ENCODE measurements at regions not wholly inside any gene's neighbourhood (a gene's known extent, or its start where the extent isn't known, plus 50 kb on each side); places are given as distances from the start of the nearest gene placed in this dataset.
"Not testable (repeated sequence)": the region's sequence is repeated elsewhere in the genome, so short reads cannot be mapped to it uniquely, and the experiment has no call there.

GRCh38 chr9:118670011-118670953 is 699.0 kb downstream of the BRINP1 start:
- DNase-seq: no peak

DNA sequence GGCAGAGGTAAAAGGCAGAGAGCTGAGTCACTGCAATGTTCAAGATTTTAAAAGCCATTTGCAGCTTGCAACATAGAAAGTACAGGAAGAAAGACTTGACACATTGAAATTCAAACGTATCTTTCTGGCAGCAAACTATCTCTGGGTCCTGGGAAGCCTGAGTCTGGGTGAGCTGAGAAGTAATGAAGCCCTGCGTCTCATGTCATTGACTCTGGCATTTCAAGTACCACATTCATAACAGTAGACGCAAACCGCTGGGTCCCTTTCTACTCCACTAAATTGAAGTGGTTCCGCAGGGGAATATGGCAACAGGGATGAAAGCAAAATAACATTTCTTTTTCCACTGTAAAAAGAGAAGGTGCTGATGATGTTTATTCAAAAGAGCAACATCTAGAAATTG is 694.3 kb downstream of the BRINP1 start:
- DNase-seq: no peak

- not testable (repeated sequence) for DNase-seq
Observed at GRCh38 chr9:118677936-118678653, 691.1 kb downstream of the BRINP1 start.

DNA sequence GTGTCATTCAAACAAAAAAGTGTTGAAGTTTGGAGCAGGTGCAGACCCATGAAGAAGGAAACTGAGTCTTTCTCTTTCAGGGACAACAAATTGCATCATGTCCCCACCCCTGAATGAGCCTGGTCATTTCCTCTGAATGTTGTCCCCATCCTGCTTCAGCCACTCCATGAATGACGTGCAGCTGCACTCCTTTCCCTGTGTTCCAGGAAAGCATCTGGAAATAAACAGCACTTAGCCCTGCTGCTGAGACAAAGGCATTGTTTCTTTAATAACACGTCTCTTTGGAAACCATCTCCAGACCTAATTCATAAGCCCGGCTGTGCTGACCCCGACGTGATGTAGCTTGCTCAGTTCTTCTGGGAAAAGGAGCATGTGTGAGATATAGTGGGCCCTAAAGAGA is 682.3 kb downstream of the BRINP1 start:
- no peak for DNase-seq

GRCh38 chr9:118689280-118689679 is 680.0 kb downstream of the BRINP1 start:
- no peak for DNase-seq

DNA sequence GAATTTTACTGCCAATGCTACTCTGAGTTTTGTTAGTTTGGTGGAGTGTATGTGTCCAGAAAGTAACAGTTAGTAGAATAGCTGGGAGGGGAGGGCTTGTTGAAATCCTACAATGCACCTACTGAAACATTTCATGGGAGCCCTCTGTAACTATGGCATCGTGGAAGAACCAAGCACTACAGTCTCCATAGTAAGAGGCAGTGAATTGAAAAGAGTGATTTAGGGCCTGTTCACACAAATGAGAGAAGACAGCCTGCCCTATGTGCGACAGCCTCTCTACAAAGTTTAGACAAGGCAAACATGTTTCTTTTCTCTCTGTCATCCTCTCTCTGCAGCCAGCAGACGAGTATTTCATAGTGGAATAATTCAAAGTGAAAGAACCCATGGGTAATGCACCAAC is 676.6 kb downstream of the BRINP1 start:
- no peak for DNase-seq

DNA sequence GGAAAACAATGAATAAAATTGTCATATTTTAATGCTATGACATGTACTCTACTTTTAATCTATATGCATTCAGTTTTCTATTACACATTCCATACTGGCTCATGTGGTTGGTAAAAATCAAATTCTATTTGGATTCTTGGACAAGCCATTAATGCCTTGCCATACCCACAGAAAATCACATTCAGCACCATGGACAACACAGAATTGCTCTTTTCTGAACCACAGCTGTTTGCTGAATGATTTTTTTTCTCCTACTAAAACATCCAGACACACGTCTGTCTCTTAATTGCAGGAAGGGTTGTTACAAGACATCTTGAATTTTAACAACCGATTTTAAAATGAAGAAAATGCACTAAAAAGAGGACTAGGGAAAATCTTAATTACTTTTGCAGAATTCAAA is 675.6 kb downstream of the BRINP1 start:
- no peak for DNase-seq

DNA sequence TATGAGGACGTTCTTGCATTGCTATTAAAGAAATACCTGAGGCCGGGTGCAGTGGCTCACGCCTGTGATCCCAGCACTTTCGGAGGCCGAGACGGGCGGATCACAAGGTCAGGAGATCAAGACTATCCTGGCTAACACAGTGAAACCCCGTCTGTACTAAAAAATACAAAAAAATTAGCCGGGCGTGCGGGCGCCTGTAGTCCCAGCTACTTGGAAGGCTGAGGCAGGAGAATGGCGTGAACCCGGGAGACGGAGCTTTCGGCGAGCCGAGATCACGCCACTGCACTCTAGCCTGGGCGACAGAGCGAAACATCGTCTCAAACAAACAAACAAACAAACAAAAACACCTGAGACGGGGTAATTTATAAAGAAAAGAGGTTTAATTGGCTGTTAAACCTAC is 674.0 kb downstream of the BRINP1 start:
- not testable (repeated sequence) for DNase-seq

- no peak for DNase-seq
Observed at GRCh38 chr9:118701985-118702384, 667.2 kb downstream of the BRINP1 start.

- no peak for DNase-seq
Observed at GRCh38 chr9:118711843-118712242, 657.4 kb downstream of the BRINP1 start.

GRCh38 chr9:118721276-118721675 is 648.0 kb downstream of the BRINP1 start:
- DNase-seq: no peak

GRCh38 chr9:118721923-118722322 is 647.3 kb downstream of the BRINP1 start:
- no peak for DNase-seq

GRCh38 chr9:118729981-118730380 is 639.3 kb downstream of the BRINP1 start:
- DNase-seq: no peak

DNA sequence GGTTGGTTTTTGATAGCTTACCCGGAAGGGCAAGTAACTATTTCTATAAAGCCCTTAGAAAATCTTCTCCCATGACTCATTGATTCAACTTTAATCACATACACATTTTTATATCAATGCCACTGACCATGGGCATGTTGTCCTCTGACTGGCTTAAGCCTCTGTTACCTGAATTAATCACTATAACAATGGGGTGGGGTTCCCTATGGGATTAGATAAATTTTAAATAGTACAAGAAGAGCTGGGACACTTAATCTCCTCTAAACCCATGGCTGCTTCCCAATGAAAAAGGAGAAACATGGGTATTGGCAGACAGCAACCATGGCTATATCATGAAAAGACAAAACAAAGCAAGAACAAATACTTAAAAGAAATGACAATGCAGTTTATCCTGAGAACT is 636.2 kb downstream of the BRINP1 start:
- no peak for DNase-seq

DNA sequence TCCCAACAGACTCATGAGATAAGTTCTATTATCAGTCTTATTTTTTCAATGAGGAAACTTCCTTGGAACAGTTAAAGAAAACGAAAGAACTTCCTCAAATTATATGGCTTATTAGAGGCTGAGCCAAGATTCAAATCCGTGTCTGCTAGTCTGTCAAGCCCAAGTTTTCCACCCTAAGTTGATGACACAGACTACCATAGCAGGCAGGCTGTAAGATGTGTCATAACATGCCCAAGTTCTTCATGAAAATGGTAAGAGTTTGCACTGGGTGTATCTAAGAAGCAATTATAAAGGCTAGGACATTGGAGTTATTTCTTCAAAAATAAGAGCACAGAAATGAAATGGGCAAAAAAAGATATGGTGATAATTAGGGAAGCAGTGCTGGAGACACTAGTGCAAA is 634.5 kb downstream of the BRINP1 start:
- DNase-seq: no peak

DNA sequence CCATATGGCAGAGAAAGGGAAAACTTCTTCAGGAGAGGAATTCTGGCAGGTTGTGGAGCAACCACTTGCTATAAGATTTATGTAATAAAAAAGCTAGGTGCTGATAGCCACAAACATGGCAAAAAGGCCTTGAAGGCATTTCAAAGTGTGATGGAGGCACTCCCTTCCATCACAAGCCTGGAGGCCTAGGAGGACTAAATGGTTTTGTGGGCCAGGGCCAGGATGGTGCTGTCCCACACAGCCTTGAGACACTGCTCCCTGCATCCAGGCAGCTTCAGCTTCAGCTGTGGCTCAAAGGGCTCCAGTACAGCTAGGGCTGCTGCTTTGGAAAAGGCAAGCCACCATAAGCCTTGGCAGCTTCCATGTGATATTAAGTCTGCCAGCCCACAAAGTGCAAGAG is 632.8 kb downstream of the BRINP1 start:
- DNase-seq: no peak

- DNase-seq: no peak
Observed at GRCh38 chr9:118751077-118751847, 618.0 kb downstream of the BRINP1 start.

GRCh38 chr9:118751848-118752223 is 617.4 kb downstream of the BRINP1 start:
- DNase-seq: no peak

DNA sequence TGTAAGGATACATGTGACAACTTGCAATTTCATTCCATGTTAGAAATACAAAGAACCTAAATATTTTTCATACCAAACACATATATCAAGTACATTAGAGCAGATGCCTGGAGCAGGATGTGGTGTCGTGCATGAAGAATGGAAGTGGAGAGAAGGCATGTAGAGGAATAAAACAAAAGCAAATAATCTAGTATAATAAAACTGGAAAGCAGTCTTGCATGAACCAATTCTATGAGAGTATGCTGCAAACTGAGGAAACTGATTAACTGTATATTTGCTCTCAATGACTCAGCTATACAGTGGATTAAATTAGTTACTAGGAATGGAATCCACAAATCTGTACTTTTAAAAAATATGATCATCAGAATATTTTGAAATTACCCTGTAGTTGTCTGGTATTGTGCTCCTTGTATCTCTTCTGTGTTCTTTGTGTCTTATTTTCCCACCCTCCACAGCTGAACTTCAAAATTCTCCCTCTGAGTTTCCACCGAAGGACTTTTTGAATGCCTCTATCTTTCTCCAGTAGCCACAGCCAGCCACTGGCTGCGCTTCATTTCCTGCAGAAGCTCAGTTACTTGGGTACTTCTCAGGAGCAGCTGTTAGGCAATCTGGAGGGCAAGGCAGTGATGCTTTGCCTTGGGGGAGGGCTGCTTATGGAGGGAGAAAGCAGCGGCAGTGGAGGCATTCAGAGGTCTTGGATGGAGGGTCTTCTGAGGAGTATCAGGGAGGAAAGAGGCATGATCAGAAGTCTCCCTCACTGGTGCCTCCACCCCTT is 608.0 kb downstream of the BRINP1 start:
- no peak for DNase-seq

- no peak for DNase-seq
Observed at GRCh38 chr9:118767571-118767970, 601.7 kb downstream of the BRINP1 start.

DNA sequence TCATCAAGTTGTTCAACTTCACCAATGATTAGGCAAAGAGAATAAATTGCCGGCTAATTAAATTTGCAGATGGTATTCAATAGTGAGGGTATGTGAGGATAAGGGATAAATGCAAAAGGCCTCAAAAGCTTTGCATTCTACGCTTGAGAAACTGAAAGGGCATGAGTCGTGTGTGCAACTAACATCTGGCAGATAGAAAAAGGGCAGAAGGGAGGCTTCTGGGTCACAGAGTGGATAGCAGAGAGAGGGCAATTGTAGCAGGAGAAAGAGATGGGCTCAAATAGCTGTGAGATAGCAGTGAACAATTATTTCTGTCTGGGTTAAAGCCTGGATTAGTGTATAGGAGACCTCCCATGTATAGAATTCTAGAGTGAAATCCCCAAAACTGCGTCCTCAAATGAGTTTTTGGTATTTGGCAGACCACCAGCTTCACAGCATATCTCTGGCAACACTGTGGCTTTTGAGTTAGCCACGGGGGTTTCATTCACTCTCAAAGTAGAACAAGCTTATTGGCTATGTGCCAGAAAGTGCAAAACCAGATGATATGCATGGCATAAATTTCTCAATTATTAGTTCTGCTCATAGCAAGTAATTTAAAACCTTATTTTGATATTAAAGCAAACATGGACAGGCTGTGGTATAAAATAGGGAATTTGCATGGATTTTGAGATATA is 586.3 kb downstream of the BRINP1 start:
- no peak for DNase-seq

DNA sequence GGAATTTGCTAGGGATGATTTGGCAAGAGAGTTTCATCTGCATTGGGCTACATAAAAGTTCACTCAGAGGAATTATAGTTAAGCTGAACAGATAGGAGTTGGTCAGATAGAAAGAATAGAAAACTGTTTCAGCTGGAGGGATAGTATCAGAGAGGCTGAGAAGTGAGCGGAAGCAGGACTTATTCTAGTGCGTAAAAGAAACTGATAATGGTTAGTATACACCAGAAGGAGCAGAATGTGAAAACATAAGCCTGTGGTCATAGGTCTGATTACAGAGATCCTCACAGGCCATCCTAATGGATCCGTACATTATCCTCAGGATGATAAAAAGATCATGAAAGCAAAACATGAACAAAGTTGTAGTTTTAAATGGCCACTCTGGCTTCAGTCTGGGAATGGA is 585.2 kb downstream of the BRINP1 start:
- no peak for DNase-seq

All from right forelimb (tissue), 1 donor.